ENCODE measurements at regions not wholly inside any gene's neighbourhood (a gene's known extent, or its start where the extent isn't known, plus 50 kb on each side); places are given as distances from the start of the nearest gene placed in this dataset.

DNA sequence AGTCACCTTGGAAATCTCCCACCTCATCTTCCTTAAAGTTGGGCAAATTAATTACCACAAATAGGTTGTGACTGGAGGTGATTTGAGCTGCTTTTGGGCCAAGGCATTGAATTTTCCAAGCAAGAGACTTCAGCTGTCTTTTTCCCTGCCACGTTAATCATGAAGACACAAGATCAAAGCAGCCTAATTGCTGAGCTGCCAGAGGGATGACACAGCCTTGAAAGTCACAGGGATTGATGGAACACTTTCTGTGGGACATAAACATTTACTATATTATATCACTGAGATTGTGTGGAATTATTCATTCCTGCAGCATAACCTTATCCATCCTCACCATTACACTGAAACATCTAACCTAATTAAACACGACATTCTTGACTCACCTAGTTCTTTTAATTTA lies 172.2 kb downstream of the FAM170A start:
- TF ChIP-seq POLR2A (IDR thresholded peaks at IDR 0.05) (no peak), EP300 (IDR thresholded peaks at IDR 0.05) (no peak)
- TF ChIP-seq, protein P1, sequence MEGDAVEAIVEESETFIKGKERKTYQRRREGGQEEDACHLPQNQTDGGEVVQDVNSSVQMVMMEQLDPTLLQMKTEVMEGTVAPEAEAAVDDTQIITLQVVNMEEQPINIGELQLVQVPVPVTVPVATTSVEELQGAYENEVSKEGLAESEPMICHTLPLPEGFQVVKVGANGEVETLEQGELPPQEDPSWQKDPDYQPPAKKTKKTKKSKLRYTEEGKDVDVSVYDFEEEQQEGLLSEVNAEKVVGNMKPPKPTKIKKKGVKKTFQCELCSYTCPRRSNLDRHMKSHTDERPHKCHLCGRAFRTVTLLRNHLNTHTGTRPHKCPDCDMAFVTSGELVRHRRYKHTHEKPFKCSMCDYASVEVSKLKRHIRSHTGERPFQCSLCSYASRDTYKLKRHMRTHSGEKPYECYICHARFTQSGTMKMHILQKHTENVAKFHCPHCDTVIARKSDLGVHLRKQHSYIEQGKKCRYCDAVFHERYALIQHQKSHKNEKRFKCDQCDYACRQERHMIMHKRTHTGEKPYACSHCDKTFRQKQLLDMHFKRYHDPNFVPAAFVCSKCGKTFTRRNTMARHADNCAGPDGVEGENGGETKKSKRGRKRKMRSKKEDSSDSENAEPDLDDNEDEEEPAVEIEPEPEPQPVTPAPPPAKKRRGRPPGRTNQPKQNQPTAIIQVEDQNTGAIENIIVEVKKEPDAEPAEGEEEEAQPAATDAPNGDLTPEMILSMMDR (IDR thresholded peaks at IDR 0.05): no peak
- no peaks in the 10 kb centered on the region for H3K4me1 ChIP-seq (ENCODE audit: insufficient read depth)
- H3K4me3 ChIP-seq: no peak overlapping the region
- WGBS, 3 donors: 80 to 90% (median 84%) methylated on average over 2 of the region's 2 CpGs
- intact Hi-C loops (cut with DNase I): no loop called here
- H3K27me3 ChIP-seq: no peaks in the 10 kb centered on the region
- H3K27ac ChIP-seq: no peak overlapping the region
- no peaks in the 10 kb centered on the region for H3K36me3 ChIP-seq
- DNase-seq: no peak
- H3K9me3 ChIP-seq: no peaks in the 10 kb centered on the region

DNA sequence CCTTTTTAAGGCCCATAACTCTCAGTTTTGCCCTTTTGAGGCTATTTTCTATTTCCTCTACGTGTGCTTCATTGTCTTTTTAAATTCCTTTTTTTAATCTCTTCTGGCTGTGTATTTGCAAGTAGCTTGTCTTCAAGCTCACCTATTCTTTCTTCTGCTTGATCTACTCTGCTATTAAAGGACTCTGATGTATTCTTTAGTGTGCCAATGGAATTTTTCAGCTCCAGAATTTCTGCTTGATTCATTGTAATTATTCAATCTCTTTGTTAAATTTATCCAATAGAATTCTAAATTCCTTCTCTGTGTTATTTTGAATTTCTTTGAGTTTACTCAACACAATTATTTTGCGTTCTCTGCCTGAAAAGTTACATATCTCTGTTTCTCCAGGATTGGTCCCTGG lies 178.7 kb downstream of the FAM170A start:
- WGBS, 3 donors: 89 to 94% (median 89%) methylated on average over 2 of the region's 2 CpGs
- no peaks in the 10 kb centered on the region for H3K27me3 ChIP-seq
- intact Hi-C loops (cut with DNase I): no loop called here
- H3K36me3 ChIP-seq: no peaks in the 10 kb centered on the region
- TF ChIP-seq, protein P1 (IDR thresholded peaks at IDR 0.05): no peak
- TF ChIP-seq POLR2A (IDR thresholded peaks at IDR 0.05): no peak
- TF ChIP-seq EP300 (IDR thresholded peaks at IDR 0.05): no peak
- no peaks in the 10 kb centered on the region for H3K9me3 ChIP-seq
- H3K27ac ChIP-seq: no peak overlapping the region
- H3K4me1 ChIP-seq (ENCODE audit: insufficient read depth): no peaks in the 10 kb centered on the region
- no peak overlapping the region for H3K4me3 ChIP-seq
- no peak for DNase-seq

DNA sequence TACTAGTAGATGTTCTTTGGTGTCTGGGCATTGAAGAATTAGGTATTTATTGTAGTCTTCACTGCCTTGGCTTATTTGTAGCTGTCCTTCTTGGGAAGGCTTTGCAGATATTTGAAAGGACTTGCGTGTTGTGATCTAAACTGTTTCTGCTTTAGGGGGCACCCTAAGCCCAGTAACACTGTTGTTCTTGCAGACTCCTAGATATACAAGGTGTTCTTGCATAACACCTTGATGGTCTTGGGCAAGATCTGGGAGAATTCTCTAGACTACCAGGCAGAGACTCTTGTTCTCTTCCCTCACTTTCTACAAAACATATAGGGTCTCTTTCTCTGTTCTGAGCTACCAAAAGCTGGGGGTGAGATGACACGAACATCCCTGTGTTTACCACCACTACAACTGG lies 179.1 kb downstream of the FAM170A start:
- 88 to 96% (median 94%) methylated on average over 2 of the region's 2 CpGs for WGBS, 3 donors
- Histone ChIP-seq H3K4me1 (ENCODE audit: insufficient read depth) (no peaks in the 10 kb centered on the region), H3K9me3 (no peaks in the 10 kb centered on the region), H3K36me3 (no peaks in the 10 kb centered on the region), H3K4me3 (no peak overlapping the region), H3K27me3 (no peaks in the 10 kb centered on the region), H3K27ac (no peak overlapping the region)
- TF ChIP-seq, protein P1 (IDR thresholded peaks at IDR 0.05): no peak
- TF ChIP-seq EP300 (IDR thresholded peaks at IDR 0.05): no peak
- TF ChIP-seq POLR2A (IDR thresholded peaks at IDR 0.05): no peak
- no peak for DNase-seq
- intact Hi-C loops (cut with DNase I): no loop called here

DNA sequence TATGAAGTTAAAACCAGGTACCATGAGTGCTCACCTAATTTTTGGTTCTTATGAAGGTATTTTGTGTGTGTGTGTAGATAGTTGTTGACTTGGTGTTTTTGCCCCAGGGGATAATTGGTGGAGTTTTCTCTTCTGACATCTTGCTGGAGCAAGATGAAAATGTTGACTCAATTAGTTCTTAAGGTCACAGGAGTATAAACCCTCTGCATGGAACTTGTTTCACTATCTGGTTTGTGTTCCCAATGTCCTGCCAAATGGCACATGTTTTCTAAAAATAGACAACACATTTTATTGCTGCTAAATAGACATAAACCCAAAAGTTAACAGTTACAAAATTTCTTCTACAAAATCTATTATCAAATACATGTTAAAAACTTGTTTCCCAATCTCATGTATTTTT lies 180.9 kb downstream of the FAM170A start:
- no peaks in the 10 kb centered on the region for H3K9me3 ChIP-seq
- no peak overlapping the region for H3K27ac ChIP-seq
- DNase-seq: no peak
- no peaks in the 10 kb centered on the region for H3K27me3 ChIP-seq
- H3K36me3 ChIP-seq: no peaks in the 10 kb centered on the region
- no peak overlapping the region for H3K4me3 ChIP-seq
- no peaks in the 10 kb centered on the region for H3K4me1 ChIP-seq (ENCODE audit: insufficient read depth)
- intact Hi-C loops (cut with DNase I): no loop called here
- TF ChIP-seq, protein P1 (IDR thresholded peaks at IDR 0.05): no peak
- TF ChIP-seq EP300 (IDR thresholded peaks at IDR 0.05) (no peak), POLR2A (IDR thresholded peaks at IDR 0.05) (no peak)

DNA sequence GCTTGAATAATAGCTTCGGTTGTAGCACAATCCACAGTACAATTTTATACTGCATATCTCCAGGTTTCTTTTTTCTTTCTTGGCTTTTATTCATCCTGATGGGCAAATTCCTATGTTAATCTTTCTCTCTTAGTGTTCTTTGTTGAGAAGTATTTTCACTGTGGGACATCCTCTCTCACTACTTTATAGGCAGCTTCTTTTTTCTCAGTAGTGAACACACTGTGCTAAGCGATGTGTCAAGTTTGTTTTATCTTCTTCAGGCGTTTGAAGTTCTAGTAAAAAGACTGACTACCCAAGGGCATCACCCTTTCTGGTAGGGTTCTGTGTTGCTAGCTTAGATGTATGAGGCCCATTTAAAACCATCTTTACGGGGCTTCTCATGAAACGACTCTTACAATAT lies 182.1 kb downstream of the FAM170A start:
- H3K27ac ChIP-seq: no peak overlapping the region
- H3K4me3 ChIP-seq: no peak overlapping the region
- H3K9me3 ChIP-seq: no peaks in the 10 kb centered on the region
- intact Hi-C loops (cut with DNase I): no loop called here
- 69 to 76% (median 73%) methylated on average over 5 of the region's 5 CpGs for WGBS, 3 donors
- H3K4me1 ChIP-seq (ENCODE audit: insufficient read depth): no peaks in the 10 kb centered on the region
- TF ChIP-seq, protein P1 (IDR thresholded peaks at IDR 0.05): no peak
- TF ChIP-seq EP300 (IDR thresholded peaks at IDR 0.05) (no peak), POLR2A (IDR thresholded peaks at IDR 0.05) (no peak)
- DNase-seq: no peak
- H3K36me3 ChIP-seq: no peaks in the 10 kb centered on the region
- H3K27me3 ChIP-seq: no peaks in the 10 kb centered on the region
